Osteocyte (in vitro differentiated cells): ENCODE measurements at regions not wholly inside any gene's neighbourhood (a gene's known extent, or its start where the extent isn't known, plus 50 kb on each side); places are given as distances from the start of the nearest gene placed in this dataset.

Experiments used
- DNase-seq: peaks from one replicate; pipeline ENCODE4 v3.0.0; 2021; ENCODE audit warnings: mixed read lengths; ENCODE audit not compliant: unreplicated experiment; ENCODE audit errors: extremely low spot score
- H3K27ac Mint-ChIP-seq: one replicate; pipeline ENCODE4 v1.8.0; 2021; ENCODE audit warnings: mild to moderate bottlenecking, mixed read lengths; ENCODE audit not compliant: unreplicated experiment
- H3K27me3 Mint-ChIP-seq: one replicate; pipeline ENCODE4 v1.8.0; 2021; ENCODE audit warnings: mixed read lengths; ENCODE audit not compliant: unreplicated experiment
- H3K36me3 Mint-ChIP-seq: one replicate; pipeline ENCODE4 v1.8.0; 2021; ENCODE audit warnings: mixed read lengths; ENCODE audit not compliant: unreplicated experiment
- H3K4me1 Mint-ChIP-seq: one replicate; pipeline ENCODE4 v1.8.0; 2021; ENCODE audit warnings: mixed read lengths; ENCODE audit not compliant: unreplicated experiment
- H3K4me3 Mint-ChIP-seq: one replicate; pipeline ENCODE4 v1.8.0; 2021; ENCODE audit warnings: mild to moderate bottlenecking, moderate library complexity, mixed read lengths; ENCODE audit not compliant: unreplicated experiment
- H3K9me3 Mint-ChIP-seq: one replicate; pipeline ENCODE4 v1.8.0; 2021; ENCODE audit warnings: mixed read lengths; ENCODE audit not compliant: unreplicated experiment
- TF ChIP-seq, protein P1 (sequence below): fragments of 200-600 bp; sonication (generic); IDR thresholded peaks from 2 replicates; pipeline ENCODE4 v1.5.0; 2021; ENCODE audit warnings: antibody characterized with exemption, mild to moderate bottlenecking, moderate library complexity

DNA sequence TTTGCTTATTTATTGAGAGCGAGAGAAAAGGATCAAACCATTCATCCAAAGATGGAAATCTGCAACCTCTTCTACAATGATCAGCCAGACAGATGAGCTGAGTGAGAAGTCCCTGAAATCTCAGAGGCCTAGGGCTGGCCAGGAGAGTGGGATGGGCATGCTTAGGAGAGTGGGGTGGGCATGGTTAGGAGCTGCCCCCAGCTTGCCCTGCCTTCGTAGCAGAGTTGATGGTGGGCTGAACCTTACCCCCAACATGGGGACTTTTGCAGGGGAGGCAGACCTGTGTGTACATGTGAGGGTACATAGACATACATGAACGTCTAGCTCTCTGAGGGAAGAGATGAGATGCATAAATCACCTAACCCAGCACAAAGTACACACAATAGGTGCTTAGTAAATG, 95.7 kb upstream of the ESRRB start:
- Mint-ChIP-seq H3K27ac (no peak overlapping the region), H3K9me3 (no peaks in the 10 kb centered on the region), H3K27me3 (peaks cover 21% of the 10 kb centered on the region), H3K36me3 (no peaks in the 10 kb centered on the region), H3K4me3 (no peak overlapping the region), H3K4me1 (no peaks in the 10 kb centered on the region)
- DNase-seq = peak; percentile 51
- TF ChIP-seq, protein P1, sequence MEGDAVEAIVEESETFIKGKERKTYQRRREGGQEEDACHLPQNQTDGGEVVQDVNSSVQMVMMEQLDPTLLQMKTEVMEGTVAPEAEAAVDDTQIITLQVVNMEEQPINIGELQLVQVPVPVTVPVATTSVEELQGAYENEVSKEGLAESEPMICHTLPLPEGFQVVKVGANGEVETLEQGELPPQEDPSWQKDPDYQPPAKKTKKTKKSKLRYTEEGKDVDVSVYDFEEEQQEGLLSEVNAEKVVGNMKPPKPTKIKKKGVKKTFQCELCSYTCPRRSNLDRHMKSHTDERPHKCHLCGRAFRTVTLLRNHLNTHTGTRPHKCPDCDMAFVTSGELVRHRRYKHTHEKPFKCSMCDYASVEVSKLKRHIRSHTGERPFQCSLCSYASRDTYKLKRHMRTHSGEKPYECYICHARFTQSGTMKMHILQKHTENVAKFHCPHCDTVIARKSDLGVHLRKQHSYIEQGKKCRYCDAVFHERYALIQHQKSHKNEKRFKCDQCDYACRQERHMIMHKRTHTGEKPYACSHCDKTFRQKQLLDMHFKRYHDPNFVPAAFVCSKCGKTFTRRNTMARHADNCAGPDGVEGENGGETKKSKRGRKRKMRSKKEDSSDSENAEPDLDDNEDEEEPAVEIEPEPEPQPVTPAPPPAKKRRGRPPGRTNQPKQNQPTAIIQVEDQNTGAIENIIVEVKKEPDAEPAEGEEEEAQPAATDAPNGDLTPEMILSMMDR = no peak

GRCh38 chr14:76282581-76282980, 93.4 kb upstream of the ESRRB start:
- Mint-ChIP-seq H3K27me3 (peaks cover 31% of the 10 kb centered on the region), H3K4me1 (no peaks in the 10 kb centered on the region), H3K36me3 (no peaks in the 10 kb centered on the region), H3K4me3 (no peak overlapping the region), H3K9me3 (no peaks in the 10 kb centered on the region), H3K27ac (no peak overlapping the region)
- TF ChIP-seq, protein P1 = no peak
- peak; percentile 21 for DNase-seq

DNA sequence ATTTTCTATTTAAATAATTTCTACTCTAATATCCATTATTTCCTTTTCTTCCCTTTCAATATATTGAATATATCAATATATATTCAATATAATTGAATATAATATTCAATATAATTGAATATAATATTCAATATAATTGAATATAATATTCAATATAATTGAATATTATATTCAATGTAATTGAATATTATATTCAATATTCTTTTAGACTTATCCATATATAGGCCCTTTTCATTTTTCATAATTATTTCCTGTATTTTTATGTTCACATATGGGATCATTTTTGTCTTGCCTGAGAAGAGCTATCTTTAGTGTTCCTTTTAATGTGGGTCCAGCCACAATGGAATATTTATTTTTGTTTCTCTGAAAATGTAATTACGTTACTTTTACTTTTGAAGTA, 88.9 kb upstream of the ESRRB start:
- no peaks in the 10 kb centered on the region for H3K9me3 Mint-ChIP-seq
- DNase-seq = no peak
- TF ChIP-seq, protein P1 = no peak
- no peak overlapping the region for H3K27ac Mint-ChIP-seq
- H3K27me3 Mint-ChIP-seq = peaks cover 36% of the 10 kb centered on the region
- no peaks in the 10 kb centered on the region for H3K36me3 Mint-ChIP-seq
- no peak overlapping the region for H3K4me3 Mint-ChIP-seq
- H3K4me1 Mint-ChIP-seq = no peaks in the 10 kb centered on the region

DNA sequence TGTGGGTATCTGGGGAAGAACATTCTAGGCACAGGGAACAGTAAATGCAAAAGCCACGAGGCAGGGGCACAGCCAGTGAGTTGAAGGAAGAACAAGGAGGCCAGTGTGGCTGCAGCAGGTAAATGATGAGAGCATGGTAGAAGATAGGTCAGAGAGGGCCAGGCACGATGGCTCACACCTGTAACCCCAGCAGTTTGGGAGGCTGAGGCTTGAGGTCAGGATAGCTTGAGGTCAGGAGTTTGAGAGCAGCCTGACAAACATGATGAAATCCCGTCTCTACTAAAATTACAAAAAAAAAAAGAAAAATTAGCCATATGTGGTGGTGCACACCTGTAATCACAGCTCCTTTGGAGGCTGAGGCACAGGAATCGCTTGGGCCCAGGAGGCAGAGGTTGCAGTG, 86.7 kb upstream of the ESRRB start:
- Mint-ChIP-seq H3K9me3 (no peaks in the 10 kb centered on the region), H3K27ac (no peak overlapping the region), H3K4me3 (no peak overlapping the region), H3K4me1 (no peaks in the 10 kb centered on the region), H3K36me3 (no peaks in the 10 kb centered on the region), H3K27me3 (peaks cover 26% of the 10 kb centered on the region)
- DNase-seq = peak; percentile 42
- TF ChIP-seq, protein P1 = no peak

DNA sequence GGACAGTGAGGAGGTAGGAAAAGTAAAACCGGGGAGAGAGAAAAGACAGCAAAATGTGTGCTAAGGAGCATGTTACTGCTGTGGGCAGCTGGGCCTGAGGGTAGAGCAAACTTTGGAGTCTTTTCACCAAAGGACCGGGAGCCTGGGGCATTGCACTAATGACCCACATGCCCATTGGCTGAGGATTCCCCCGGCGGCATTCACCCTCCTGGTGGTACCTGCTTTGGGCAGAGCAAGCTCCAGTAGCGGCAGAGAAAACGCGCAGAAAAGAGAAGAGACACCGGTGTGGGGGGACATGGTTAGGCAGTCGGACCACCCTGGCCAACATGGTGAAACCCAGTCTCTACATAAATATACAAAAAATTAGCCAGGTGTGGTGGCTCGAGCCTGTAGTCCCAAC, 83.4 kb upstream of the ESRRB start:
- H3K27me3 Mint-ChIP-seq = peaks cover 10% of the 10 kb centered on the region
- peak; percentile 80 for DNase-seq
- H3K36me3 Mint-ChIP-seq = no peaks in the 10 kb centered on the region
- H3K9me3 Mint-ChIP-seq = no peaks in the 10 kb centered on the region
- H3K4me1 Mint-ChIP-seq = no peaks in the 10 kb centered on the region
- no peak overlapping the region for H3K27ac Mint-ChIP-seq
- no peak overlapping the region for H3K4me3 Mint-ChIP-seq
- TF ChIP-seq, protein P1 = no peak
